Occipital lobe (tissue), 1 donor: ENCODE measurements at regions not wholly inside any gene's neighbourhood (a gene's known extent, or its start where the extent isn't known, plus 50 kb on each side); places are given as distances from the start of the nearest gene placed in this dataset.
A peak's percentile ranks its signal among the peaks of the same experiment; 100 is the strongest.
"Not testable (repeated sequence)": the region's sequence is repeated elsewhere in the genome, so short reads cannot be mapped to it uniquely, and the experiment has no call there.

Source experiments
- DNase-seq: peaks from one replicate; lab custom pipeline; 2025; lab: John Stamatoyannopoulos, UW

GRCh38 chr10:14429043-14429700 is 98.4 kb upstream of the FRMD4A start:
- DNase-seq = no peak

GRCh38 chr10:14425034-14425433 is 94.3 kb upstream of the FRMD4A start:
- DNase-seq = no peak

- DNase-seq = no peak
Measured at GRCh38 chr10:14423111-14423744, 92.5 kb upstream of the FRMD4A start.

GRCh38 chr10:14422431-14422830 is 91.7 kb upstream of the FRMD4A start:
- no peak for DNase-seq

GRCh38 chr10:14421941-14422340 is 91.2 kb upstream of the FRMD4A start:
- DNase-seq = no peak

GRCh38 chr10:14417336-14417735 is 86.6 kb upstream of the FRMD4A start:
- DNase-seq = not testable (repeated sequence)

GRCh38 chr10:14416308-14416700 is 85.6 kb upstream of the FRMD4A start:
- no peak for DNase-seq

- no peak for DNase-seq
Measured at GRCh38 chr10:14415676-14416307, 85.1 kb upstream of the FRMD4A start.

GRCh38 chr10:14414901-14415300 is 84.2 kb upstream of the FRMD4A start:
- no peak for DNase-seq

GRCh38 chr10:14413523-14413922 is 82.8 kb upstream of the FRMD4A start:
- DNase-seq = no peak

GRCh38 chr10:14412624-14413023 is 81.9 kb upstream of the FRMD4A start:
- no peak for DNase-seq

- no peak for DNase-seq
Measured at GRCh38 chr10:14409856-14410458, 79.2 kb upstream of the FRMD4A start.

- no peak for DNase-seq
Measured at GRCh38 chr10:14409247-14409646, 78.5 kb upstream of the FRMD4A start.

- no peak for DNase-seq
Measured at GRCh38 chr10:14408139-14408538, 77.4 kb upstream of the FRMD4A start.

- DNase-seq = no peak
Measured at GRCh38 chr10:14407567-14407966, 76.8 kb upstream of the FRMD4A start.

GRCh38 chr10:14405076-14406065 is 74.6 kb upstream of the FRMD4A start:
- no peak for DNase-seq

GRCh38 chr10:14403881-14404623 is 73.3 kb upstream of the FRMD4A start:
- DNase-seq = no peak

GRCh38 chr10:14403359-14403758 is 72.6 kb upstream of the FRMD4A start:
- no peak for DNase-seq

GRCh38 chr10:14399641-14400040 is 68.9 kb upstream of the FRMD4A start:
- DNase-seq = no peak

GRCh38 chr10:14397066-14397465 is 66.3 kb upstream of the FRMD4A start:
- DNase-seq = peak; percentile 49
